Ovary (tissue), 3 donors: ENCODE measurements at regions not wholly inside any gene's neighbourhood (a gene's known extent, or its start where the extent isn't known, plus 50 kb on each side); places are given as distances from the start of the nearest gene placed in this dataset.

Experiments
- EP300 ChIP-seq: sonication (generic); formaldehyde crosslinking; IDR thresholded peaks from one replicate; pipeline ENCODE4 v1.6.1; 2017; ENCODE audit warnings: antibody characterized with exemption
- POLR2A ChIP-seq: fragments of 450-650 bp; IDR thresholded peaks from one replicate; pipeline ENCODE4 v1.6.1; 2017; ENCODE audit warnings: antibody characterized with exemption, mild to moderate bottlenecking, moderate library complexity
- TF ChIP-seq, protein P1 (sequence below), 3 donors: fragments of 450-650 bp in 2 of 3; fragments of 200-600 bp in 1 of 3; IDR thresholded peaks; one replicate each; pipeline versions ENCODE4 v1.5.1 to v1.8.0; 2016 to 2022; ENCODE audit warnings: antibody characterized with exemption in 3 of 3, mild to moderate bottlenecking in 1 of 3
- donor health status: DM: no; HTN: no; CAD: no.

DNA sequence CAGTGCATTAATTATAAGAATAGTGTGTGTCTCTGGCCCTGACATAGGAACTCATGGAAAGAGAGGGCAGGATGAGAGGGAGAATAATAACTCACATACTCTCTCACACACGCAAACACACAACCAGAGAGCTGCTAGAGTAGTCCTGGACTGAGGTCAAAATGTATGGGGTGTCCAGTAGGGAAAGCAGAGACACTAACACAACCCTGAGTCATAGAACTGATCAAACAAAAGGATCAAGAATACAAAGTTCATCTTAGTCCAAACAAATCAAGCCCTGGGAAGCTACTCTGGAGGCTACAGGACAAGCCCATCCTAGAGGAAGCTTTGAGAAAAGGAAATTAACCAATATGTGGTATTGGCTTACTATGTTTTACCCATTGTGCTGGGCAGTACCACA lies 178.5 kb upstream of the GUCY1A2 start:
- TF ChIP-seq POLR2A (no peak), EP300 (no peak)
- TF ChIP-seq, protein P1, sequence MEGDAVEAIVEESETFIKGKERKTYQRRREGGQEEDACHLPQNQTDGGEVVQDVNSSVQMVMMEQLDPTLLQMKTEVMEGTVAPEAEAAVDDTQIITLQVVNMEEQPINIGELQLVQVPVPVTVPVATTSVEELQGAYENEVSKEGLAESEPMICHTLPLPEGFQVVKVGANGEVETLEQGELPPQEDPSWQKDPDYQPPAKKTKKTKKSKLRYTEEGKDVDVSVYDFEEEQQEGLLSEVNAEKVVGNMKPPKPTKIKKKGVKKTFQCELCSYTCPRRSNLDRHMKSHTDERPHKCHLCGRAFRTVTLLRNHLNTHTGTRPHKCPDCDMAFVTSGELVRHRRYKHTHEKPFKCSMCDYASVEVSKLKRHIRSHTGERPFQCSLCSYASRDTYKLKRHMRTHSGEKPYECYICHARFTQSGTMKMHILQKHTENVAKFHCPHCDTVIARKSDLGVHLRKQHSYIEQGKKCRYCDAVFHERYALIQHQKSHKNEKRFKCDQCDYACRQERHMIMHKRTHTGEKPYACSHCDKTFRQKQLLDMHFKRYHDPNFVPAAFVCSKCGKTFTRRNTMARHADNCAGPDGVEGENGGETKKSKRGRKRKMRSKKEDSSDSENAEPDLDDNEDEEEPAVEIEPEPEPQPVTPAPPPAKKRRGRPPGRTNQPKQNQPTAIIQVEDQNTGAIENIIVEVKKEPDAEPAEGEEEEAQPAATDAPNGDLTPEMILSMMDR (IDR thresholded peaks at IDR 0.05) = no peak
